ENCODE measurements at regions not wholly inside any gene's neighbourhood (a gene's known extent, or its start where the extent isn't known, plus 50 kb on each side); places are given as distances from the start of the nearest gene placed in this dataset.

DNA sequence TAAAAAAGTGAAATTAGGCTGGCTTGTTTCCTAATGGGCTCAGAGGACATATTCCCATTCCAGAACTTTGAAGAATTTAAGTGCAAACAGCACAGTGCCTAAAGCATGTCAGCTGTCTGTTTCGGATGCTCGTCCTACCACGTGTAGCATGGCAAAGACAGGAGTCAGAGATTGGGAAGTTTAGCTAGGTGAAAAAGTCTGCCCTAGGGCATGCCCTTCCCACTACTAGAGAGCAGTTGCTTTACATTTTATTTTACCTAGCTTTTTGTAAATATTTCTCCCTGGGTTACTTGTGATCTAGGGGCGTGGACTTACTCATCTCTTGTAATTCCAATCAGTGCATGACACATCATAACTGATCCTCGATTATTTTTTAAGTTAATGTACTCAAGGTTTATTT, 111.1 kb downstream of the LMO4 start:
- no peak for DNase-seq

DNA sequence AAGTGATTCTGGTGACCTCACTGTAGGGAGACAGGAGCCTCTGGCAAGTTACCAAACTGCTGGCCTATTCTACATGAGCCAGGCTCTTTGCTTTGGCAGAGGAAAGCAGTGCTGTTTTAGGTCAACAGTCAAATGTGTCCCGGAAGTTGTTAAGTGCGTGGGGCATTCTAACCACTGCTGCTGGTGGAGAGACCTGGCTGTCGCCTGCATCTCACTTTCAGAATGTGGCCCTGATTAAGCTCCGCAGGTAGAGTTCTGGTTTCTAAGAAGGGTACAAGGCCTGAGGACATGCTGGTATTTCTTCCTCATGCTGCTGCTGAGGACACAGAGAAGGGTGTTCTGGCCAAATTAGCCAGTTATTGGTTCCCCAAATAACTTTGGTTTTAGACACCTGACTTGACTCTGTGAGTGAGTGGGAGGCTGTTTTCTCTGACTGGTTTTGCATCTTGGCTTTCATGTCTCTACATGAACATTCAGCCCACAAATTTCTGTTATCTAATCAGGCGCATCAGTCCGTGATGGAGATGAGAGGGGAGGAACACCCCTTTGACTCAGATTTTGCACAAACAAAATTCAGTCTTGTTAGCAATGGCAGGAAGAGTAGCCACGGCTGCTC, 120.8 kb downstream of the LMO4 start:
- no peak for DNase-seq

DNA sequence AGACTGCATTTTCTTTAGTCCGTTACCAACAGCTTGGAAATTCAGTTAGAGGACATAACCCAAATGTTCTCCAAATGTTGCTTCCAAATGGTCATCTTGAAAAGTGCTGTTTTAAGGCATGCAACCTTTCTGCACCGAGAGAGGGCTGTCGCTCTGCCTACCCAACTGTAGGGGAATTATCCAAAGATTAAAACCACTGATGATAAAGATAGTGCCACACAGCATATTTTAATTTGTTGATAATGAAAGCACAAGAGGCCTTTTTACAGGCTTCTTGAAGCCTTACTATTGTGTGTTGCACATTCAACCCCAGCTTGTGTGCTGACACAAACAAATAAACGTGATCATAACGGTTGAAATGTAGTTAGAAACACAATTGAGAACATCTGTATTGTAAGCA, 121.5 kb downstream of the LMO4 start:
- no peak for DNase-seq

DNA sequence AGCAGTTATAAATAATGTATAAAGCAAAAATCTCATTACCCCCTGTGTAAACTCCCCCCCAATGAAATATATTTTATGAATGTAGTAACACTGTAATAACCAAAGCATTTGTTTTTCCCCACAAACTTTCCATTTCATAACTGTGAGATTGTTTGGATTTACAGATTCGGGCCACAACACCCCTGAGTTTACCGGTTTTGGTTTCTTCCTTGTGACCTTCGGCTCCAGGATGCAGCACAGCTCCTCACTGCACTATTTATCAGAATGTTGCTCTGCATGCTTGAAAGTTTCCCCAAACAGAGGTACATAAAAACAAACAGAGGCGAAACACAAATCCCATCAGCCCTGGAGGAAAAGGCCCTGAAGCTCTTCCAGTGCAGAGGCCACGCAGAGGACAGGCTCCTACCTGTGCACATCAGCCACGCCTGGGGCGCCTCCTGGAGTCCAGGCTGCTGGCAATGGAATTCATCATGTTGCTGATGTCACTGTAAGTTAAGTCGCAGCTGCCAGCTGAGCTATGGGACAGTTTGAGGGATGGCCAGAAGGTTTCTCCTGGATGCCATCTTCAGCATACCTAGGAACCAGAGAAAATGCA, 122.0 kb downstream of the LMO4 start:
- no peak for DNase-seq

DNA sequence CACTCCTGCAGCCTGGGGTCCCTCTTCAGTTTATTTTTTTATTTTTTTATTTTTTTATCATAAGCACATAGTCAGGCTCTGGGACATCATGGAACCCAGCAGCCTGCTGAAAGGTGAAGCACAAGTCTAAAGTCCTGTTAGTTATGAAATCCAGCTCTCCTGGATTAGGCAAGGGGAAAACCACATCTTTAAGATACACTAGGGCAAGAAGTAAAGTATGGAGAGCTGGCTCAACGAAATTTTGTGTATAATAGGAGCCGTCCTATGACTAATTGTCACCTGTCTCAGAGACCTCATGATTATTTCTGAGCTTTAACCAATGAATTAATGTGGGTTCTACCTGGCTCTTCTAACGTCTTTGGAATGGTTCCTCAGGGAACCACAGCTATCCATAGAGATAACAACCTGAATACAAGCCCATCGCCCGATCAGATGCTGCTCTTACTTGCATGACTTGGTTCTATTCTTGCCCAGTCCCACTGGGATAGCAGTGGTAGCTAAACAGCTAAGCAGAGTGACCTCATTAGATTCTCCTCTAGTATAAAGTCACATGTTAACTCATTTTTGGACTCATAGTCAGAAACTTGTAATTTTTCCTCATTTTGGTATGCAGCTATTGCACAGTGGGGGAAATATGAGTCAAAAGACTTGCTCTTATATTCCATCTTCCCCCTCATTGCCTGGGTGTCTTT, 122.7 kb downstream of the LMO4 start:
- no peak for DNase-seq

DNA sequence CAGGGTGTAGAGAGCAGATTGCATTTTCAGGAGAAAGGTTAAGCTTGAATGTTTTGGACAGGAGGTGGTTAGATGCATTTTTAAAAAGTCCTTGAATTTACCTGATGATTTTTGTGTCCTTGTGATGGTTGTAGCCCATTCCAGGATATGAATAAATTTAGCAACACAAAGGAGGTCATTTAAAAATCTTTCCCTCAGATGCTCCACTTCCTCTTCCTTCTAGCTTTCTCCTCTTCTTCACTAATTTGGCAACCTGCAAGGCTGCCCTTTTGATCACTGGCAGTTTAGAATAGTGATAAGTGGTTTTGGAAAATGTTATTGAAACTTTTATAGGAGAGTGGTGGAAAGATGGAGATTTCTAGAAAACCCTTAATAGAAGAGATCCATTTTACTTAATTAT, 124.0 kb downstream of the LMO4 start:
- no peak for DNase-seq

DNA sequence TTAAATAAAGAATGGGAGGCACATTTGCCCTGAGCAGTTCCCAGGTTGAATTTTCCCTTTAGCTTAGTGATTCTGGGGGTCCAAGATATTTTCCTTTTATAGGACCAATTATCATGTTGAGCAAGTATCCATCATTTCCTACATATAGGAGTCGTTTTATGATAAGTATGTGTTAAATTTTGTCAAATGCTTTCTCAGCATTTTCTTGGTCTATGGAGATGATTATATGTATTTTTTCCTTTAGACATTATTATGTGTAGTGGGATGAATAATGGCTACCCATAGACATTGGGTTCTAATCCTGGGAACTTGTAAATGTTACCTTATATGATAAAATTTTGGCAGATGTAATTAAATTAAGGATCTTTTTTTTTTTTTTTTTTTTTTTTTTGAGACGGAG, 128.7 kb downstream of the LMO4 start:
- no peak for DNase-seq

DNA sequence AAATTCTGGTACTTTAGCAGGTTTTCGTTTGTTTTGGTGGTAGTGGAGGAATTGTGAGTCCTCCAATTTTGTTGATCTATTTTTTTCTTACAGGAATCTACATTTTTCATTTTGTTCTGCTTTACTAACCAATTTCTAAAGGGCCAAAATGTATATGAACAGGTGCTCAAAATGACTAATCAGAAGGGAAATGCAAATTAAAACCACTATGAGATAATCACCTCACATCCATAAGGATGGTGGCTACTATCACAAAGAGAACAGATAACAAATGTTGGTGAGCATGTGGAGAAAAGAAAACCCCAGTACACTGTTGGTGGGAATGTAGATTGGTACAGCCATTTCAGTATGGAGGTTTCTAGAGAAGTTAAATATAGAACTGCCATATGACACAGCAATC, 134.2 kb downstream of the LMO4 start:
- DNase-seq = no peak

DNA sequence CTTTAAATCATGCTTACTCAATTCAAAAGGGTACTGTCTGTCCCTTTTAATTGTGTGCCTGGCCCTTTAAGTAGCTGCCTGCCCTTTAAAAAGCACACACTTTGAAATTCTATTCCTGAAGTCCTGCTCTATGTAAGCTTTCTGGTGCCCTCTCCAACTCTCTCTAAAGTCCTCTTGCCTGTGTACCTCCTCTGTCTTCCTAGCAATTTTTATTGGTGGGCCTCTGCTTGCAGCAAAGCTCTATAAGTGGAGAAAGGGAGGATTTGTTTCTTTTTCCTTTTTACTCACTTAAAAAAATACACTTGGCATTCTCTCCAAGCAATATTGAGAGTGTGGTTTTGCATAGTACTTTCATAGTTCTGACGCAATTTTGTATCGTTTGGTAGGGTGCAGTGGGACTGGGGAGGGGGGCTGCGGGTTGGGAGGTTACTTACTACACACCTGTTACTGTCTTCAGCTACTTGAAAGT, 135.4 kb downstream of the LMO4 start:
- DNase-seq = no peak

DNA sequence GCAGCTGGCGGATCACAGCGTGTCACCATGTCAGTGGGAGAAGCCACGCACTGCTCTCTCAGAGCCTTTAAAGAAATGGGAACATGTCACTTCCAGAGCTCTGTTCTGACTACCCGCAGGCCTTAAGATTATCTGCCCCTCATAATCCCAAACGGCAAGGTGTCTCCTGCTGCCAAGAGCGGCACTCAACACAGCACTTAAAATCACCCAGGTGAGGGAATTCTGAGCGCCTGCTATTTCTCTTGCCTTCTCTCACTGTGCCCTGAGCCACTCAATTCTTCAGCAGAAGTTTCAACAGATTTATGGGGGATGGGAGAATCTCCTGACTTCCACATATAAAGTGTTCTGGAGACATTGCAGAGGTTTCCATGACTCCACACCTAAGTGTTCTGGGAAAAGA, 137.9 kb downstream of the LMO4 start:
- no peak for DNase-seq

DNA sequence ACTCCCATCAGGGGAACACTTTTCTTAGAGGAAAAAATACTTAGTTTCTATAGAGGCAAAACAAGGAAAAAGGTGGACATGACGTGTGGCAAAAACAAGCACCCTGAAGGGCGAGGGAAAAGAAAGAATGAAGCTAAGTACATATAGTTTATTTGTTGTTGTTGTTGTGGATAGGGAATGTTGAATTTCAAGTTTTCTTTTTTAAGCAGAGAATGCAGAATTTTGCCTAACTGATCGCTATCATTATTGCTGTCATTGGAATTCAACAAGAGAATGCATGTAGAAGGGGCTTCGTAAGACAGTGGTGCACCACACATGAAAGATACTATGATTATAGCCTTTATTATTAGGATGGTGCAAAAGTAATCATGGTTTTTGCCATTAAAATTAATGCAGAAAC, 144.0 kb downstream of the LMO4 start:
- DNase-seq = no peak

DNA sequence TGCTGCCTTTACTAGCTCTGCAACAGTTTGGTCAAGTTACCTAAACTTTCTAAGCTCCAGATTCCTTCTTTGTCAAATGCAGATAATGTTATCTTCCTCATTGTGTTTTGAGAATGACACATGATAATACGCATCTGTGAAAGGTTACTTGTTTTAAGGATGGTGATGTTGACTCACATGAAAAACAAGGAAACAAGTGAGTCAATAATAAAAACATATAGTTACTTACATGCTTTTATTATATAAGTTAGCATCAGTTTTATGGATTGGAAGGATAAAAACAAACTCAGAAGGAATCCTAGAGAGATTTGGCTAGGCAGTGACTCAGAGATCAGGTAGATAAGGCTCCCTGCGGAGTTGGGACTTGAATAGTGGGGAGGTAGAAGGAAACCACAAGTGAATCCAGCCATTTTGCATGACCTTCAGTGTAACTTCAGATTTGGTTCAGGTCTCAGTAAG, 144.6 kb downstream of the LMO4 start:
- DNase-seq = no peak

DNA sequence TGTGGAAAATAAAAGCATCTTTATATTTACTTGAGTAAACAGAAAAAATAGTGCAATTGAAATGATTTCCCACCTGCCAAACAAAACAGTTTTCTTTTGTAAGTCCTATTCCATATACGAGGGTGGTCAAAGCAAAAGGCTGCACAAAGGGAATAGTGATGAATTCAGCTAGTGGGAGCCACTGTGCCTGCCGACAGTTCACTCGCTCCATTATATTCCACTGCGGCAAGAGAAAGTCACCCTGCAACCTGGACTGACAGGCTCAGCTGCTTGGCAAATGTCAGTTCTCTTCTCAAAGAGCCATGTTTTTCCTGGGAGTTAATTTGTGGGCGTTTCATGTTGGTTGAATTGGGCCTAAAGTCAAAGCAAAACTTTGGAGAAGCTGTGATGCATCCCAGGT, 145.4 kb downstream of the LMO4 start:
- no peak for DNase-seq

DNA sequence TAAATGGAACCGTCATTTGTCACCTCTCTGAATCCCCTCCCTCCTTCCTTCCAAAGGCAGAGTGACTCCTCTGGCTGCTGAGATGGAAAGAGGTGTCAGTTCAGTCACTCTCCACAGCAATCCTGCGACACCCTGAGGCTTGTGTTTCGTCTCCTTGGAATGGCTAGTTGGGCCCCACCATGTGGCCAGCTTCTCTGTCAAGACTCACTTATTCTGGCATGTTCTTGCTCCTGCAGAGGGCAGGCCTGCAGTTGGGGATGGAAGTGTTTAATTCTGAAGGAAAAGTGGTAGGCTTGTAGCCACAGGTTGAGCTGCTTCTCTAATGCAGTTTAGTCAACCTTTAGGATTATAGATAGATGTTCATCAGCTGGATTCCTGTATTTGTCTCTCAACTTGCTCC, 149.6 kb downstream of the LMO4 start:
- DNase-seq = no peak

DNA sequence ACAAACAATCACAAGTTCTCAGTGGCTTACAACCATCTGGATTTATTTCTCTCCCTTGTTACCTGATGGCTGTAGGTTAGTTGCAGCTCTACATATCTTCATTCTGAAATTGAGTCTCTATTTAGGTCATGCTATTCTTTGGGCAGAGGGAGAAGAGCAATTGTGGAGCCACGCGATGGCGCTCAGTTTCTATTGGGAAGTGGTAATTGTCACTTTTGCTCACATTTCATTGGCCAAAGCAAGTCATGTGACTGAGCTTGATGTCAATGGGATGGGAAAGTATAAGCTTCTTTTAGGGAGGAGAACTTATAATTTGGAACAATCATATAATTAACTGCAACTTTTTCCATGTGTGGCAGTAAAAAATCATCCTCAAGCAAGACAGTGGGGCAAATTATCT, 166.5 kb downstream of the LMO4 start:
- no peak for DNase-seq

DNA sequence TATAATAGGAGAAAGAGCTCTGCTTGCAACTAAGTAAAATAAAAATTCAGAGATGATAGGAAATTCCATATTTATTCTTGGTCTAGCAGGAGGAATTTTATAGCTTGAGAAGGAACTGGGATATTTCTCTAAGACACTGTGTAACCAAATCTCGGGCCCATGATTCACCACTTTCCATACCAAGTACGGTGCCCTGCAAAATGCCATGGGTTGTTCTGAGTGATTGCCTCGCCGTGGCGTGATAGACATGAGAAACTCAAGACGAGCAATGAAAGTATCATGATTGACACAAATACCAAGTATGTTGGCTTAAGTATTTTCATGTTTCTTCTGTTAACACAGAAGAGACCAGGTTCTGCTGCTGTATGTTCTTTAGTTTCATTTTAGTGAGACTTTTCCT, 167.2 kb downstream of the LMO4 start:
- no peak for DNase-seq

DNA sequence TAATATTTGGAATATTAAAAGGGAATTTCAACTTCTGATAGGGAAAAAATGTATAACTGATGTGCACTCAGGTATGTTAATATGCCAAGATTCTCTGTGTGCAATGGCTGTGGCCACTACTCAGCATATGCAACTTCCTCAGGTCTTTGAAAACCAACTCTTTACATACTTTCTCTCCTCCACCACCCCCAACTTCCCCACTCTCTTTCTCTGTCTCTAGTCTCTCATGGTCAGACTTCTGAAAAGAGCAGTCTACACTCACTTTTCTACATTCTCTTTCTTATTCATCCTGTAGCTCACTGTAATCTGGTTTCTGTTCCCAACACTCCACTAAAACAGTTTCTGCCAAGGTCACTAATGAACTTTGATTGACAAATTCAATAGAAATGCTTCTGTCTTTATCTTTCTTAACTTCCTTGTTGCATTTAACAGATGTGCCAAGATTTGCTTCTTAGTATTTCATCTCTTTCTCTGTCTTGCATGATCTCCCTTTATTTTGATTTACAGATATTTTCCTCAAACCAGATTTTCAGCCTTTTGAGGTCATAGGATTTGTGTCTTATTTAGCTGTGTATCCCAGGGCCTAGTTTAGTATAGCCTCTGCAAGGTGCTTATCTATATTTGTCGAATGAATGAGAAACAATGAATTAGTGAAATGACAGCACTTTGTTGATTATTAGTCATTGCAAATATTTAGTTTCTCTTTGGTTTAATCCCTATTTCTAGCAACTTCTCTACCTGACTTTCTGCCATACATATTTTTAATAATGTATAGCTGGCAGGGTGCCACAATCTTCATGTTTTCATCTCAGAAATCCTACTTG, 168.9 kb downstream of the LMO4 start:
- DNase-seq = no peak

DNA sequence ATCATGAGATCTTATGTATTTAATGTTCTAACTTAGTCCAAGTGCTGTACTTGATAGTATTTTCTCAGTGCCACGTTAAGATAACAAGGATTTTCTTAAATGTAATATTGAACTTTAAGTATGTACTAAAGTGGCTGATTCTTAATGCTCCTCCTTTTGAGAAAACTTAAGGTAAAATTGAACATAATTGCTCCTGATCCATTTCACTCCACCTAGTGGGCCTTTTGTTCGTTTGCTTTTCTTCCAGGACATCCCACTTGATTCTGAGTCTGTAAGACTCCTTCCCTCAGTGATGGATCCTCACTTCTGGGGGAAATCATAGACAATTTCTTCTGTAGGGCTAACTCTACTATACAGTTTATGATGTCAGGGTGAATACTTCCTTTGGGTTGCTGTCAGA, 173.1 kb downstream of the LMO4 start:
- no peak for DNase-seq

DNA sequence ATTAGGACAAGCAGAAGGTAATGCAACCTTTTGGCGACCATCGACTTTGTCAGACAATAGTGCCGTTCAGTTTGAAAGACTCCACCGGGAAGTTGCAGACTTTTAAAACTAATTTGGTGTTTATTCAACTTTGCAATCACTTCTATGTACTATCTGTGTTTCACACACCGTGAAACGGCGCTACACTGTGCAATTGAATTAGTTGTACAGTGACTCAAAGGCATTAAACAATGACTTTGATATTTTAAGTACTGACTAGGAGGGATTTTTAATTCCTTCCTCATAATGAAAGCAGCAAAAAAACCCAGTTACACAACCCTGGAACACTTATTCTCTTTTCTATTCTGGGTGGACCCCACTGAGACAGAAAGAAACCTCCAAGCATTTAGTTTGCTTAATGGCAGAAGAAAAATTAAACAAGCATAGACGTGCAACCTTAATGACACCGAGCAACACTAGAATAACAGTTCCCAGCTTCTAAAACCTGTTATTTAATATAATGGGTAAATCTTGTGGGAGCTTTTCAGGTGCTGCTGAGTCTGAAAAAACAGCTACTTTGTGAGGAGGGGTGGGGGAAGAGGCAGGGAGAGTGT, 176.8 kb downstream of the LMO4 start:
- DNase-seq = no peak

DNA sequence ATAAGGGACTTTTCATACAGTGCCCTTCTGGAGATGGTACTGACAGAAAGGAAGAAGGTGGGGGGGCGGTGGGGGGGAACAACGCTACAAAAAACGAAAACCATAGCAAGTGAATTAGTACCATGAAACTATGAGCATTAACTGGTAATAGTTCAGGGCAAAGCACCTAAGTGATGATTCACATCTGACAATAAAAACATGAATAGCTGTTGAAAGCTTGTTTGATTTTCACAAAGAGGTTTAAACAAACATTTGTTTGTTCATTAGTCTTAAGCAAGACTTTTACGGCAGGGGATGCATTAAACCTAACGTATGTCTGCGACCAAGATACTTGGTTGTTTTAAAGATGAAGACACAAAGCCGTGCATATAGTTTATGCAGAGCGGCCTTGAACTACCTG, 177.5 kb downstream of the LMO4 start:
- no peak for DNase-seq

DNA sequence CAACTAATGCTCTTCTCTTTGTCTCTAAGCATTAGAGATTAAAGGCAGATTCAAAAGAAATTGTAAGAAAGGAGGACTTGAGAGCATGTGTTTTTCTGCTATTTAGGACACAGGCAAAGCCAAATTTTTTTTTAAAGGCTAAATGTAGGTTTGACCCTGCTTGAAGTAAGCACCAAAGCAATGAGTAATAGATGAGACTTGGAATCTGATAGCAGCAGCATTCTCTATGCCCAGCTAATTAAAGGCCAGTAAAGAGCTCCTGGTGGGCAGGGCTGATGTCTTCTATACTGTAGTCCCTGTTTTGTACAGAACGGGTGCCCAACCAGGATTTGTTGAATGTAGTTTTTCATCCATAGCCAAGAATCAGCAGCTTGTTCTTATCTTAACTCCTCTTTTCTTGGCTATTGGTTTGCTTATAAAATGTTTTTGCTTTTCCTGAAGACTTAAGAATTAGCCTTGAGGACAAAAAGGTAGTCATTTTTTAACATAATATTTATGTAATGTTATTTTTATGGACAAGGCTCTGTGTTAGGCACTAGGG, 179.6 kb downstream of the LMO4 start:
- no peak for DNase-seq

DNA sequence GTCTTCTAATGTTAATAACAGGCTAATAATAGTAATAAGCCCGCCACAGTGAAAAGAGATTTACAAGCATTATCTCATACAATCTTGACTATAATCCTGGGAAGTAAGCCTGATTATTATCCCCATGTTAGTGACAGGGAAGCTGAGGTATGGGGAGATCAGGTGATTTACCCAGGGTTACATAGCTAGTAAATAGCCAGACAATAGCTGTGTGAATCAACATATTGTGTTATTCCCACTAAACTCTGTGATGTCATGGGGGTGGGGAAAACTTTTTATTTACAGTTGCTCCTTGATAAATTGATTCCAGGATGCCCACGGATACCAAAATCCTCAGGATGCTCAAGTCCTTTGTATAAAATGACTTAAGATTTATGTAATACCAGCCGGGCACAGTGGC, 181.9 kb downstream of the LMO4 start:
- DNase-seq = no peak

DNA sequence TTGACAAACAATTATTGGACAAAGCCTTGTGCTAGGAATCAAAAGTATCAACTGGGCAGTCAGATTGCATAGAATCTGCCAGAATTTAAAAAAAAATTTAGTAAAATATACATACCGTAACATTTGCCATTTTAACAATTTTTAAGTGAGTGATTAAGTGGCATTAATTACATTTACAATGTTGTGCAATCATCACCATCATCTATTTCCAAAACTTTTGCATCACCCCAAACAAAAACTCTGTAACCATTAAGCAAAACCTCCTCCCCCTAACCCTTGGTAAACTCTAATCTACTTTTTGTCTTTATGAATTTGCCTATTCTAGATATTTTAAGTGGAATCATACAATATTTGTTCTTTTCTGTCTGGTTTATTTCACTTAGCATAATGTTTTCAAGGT, 182.8 kb downstream of the LMO4 start:
- DNase-seq = no peak

All from activated T-cell treated with anti-CD3 and anti-CD28 coated beads for 4 hours (primary cell).